ENCODE measurements at regions not wholly inside any gene's neighbourhood (a gene's known extent, or its start where the extent isn't known, plus 50 kb on each side); places are given as distances from the start of the nearest gene placed in this dataset.

DNA sequence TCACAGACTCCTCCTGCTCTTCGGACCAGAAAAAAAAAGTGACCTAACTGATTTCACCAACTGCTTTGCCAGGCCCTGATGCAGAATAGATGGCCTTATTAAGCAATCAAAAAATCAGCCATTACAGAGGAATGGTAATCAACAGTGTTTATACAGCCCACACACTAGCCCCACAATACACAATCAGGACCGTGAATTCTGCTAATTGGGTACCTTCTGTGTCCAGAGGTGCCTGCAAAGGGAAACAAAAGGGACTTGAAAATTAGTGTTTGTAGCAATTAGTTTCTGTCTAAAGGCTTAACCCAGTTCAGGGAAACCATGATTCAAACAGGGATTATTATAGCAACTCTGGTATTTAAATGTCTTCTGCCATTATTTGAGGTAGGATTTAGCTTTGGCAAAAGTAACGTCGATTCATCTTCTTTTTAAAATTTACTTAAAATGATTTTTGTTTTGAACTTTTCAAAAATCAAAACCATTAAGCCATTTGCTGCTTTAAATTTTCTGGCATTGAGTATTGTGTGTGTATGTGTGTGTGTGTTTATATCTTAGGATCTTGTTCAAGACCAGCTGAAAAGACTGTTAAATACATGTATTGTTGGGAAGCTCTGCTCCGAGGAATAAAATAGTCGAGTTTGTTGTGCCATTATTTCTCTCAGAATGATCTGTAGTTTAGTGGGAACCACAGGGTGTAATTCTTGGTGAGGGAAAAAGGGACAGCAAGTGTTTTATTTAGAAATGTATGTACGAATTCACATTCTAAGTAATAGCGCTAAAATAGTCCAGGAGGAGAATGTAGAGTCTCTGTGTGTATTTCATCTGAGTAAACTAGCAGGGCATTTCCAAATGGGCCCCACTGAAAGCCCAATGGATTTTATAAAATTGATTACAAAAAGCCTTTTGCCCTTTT lies 156.1 kb downstream of the PTCSC3 start:
- no peaks in the 10 kb centered on the region for H3K27me3 ChIP-seq
- no peak overlapping the region for H3K27ac ChIP-seq
- H3K9me3 ChIP-seq, result no peaks in the 10 kb centered on the region
- WGBS, 2 donors (ENCODE audit: low coverage in 1 of 2), result 62 to 79% methylated on average over 8 of the region's 8 CpGs
- H3K36me3 ChIP-seq, result no peaks in the 10 kb centered on the region
- no peak for ATAC-seq
- no peaks in the 10 kb centered on the region for H3K4me1 ChIP-seq
- TF ChIP-seq EP300 (IDR thresholded peaks at IDR 0.05), result no peak
- TF ChIP-seq, protein P1, sequence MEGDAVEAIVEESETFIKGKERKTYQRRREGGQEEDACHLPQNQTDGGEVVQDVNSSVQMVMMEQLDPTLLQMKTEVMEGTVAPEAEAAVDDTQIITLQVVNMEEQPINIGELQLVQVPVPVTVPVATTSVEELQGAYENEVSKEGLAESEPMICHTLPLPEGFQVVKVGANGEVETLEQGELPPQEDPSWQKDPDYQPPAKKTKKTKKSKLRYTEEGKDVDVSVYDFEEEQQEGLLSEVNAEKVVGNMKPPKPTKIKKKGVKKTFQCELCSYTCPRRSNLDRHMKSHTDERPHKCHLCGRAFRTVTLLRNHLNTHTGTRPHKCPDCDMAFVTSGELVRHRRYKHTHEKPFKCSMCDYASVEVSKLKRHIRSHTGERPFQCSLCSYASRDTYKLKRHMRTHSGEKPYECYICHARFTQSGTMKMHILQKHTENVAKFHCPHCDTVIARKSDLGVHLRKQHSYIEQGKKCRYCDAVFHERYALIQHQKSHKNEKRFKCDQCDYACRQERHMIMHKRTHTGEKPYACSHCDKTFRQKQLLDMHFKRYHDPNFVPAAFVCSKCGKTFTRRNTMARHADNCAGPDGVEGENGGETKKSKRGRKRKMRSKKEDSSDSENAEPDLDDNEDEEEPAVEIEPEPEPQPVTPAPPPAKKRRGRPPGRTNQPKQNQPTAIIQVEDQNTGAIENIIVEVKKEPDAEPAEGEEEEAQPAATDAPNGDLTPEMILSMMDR (IDR thresholded peaks at IDR 0.05), result no peak
- TF ChIP-seq POLR2A (IDR thresholded peaks at IDR 0.05), result no peak
- TF ChIP-seq POLR2AphosphoS5 (IDR thresholded peaks at IDR 0.05), result no peak
- no peak overlapping the region for H3K4me3 ChIP-seq

DNA sequence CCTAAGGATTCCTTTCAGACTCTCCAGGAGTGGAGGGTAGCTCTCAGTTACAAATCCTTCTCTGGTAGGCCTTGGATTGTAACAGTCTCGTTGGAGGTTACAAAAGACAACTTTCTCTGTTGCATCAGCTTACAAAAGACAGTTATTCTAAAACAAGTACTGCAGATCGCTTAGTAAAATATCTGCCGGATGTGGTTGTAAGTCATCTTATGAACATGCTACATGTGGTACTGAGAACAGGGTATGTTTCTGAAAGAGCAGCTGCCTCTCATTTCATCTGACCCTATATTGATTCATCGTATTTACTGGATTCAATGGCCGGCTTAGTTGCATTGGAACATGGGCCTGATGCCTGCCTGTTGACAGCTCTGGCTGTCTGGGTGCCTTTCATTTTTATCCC lies 157.4 kb downstream of the PTCSC3 start:
- WGBS, 2 donors (ENCODE audit: low coverage in 1 of 2), result 79 to 93% methylated on average over 3 to 4 of the region's 5 CpGs
- no peak overlapping the region for H3K4me3 ChIP-seq
- no peak overlapping the region for H3K27ac ChIP-seq
- no peaks in the 10 kb centered on the region for H3K27me3 ChIP-seq
- no peaks in the 10 kb centered on the region for H3K9me3 ChIP-seq
- no peaks in the 10 kb centered on the region for H3K36me3 ChIP-seq
- H3K4me1 ChIP-seq, result no peaks in the 10 kb centered on the region
- TF ChIP-seq POLR2AphosphoS5 (IDR thresholded peaks at IDR 0.05) (no peak), EP300 (IDR thresholded peaks at IDR 0.05) (no peak), POLR2A (IDR thresholded peaks at IDR 0.05) (no peak)
- TF ChIP-seq, protein P1 (IDR thresholded peaks at IDR 0.05), result no peak
- no peak for ATAC-seq

GRCh38 chr14:36014236-36014635 lies 162.3 kb downstream of the PTCSC3 start:
- no peak for TF ChIP-seq POLR2A (IDR thresholded peaks at IDR 0.05)
- TF ChIP-seq POLR2AphosphoS5 (IDR thresholded peaks at IDR 0.05), result no peak
- TF ChIP-seq, protein P1 (IDR thresholded peaks at IDR 0.05), result no peak
- no peak for TF ChIP-seq EP300 (IDR thresholded peaks at IDR 0.05)
- WGBS, 2 donors (ENCODE audit: low coverage in 1 of 2), result 86 to 90% methylated on average over 1 to 4 of the region's 9 CpGs
- no peak for ATAC-seq
- no peak overlapping the region for H3K4me3 ChIP-seq
- no peak overlapping the region for H3K27ac ChIP-seq
- no peaks in the 10 kb centered on the region for H3K27me3 ChIP-seq
- H3K9me3 ChIP-seq, result no peaks in the 10 kb centered on the region
- H3K36me3 ChIP-seq, result no peaks in the 10 kb centered on the region
- no peaks in the 10 kb centered on the region for H3K4me1 ChIP-seq

- no peaks in the 10 kb centered on the region for H3K36me3 ChIP-seq
- H3K4me3 ChIP-seq, result no peak overlapping the region
- TF ChIP-seq, protein P1 (IDR thresholded peaks at IDR 0.05), result no peak
- H3K27ac ChIP-seq, result no peak overlapping the region
- peaks cover 5% of the 10 kb centered on the region for H3K27me3 ChIP-seq
- WGBS, 2 donors (ENCODE audit: low coverage in 1 of 2), result 83 to 100% methylated on average over 1 to 2 of the region's 3 CpGs
- ATAC-seq, result no peak
- no peaks in the 10 kb centered on the region for H3K4me1 ChIP-seq
- H3K9me3 ChIP-seq, result no peaks in the 10 kb centered on the region
Observed at GRCh38 chr14:36013483-36013882, 163.0 kb downstream of the PTCSC3 start.

- Histone ChIP-seq H3K27me3 (peaks cover 5% of the 10 kb centered on the region), H3K36me3 (no peaks in the 10 kb centered on the region), H3K27ac (no peak overlapping the region), H3K9me3 (no peaks in the 10 kb centered on the region), H3K4me1 (no peaks in the 10 kb centered on the region), H3K4me3 (no peak overlapping the region)
- no peak for ATAC-seq
- no peak for TF ChIP-seq EP300 (IDR thresholded peaks at IDR 0.05)
- TF ChIP-seq, protein P1 (IDR thresholded peaks at IDR 0.05), result no peak
- no peak for TF ChIP-seq POLR2AphosphoS5 (IDR thresholded peaks at IDR 0.05)
- TF ChIP-seq POLR2A (IDR thresholded peaks at IDR 0.05), result no peak
- 32 to 54% methylated on average over 3 to 5 of the region's 7 CpGs for WGBS, 2 donors (ENCODE audit: low coverage in 1 of 2)
Observed at GRCh38 chr14:36012621-36013020, 163.9 kb downstream of the PTCSC3 start.

All from gastroesophageal sphincter (tissue), 4 donors.